ENCODE measurements at regions not wholly inside any gene's neighbourhood (a gene's known extent, or its start where the extent isn't known, plus 50 kb on each side); places are given as distances from the start of the nearest gene placed in this dataset.

GRCh38 chr2:19656011-19656410 lies 245.8 kb downstream of the TTC32 start:
- no peak overlapping the region for H2AFZ ChIP-seq (ENCODE audit: insufficient read depth, low read depth, low read length, poor library complexity, severe bottlenecking)
- Mint-ChIP-seq H3K4me3 (no peak overlapping the region), H3K27me3 (peaks cover 4% of the 10 kb centered on the region), H3K27ac (no peak overlapping the region), H3K4me1 (no peaks in the 10 kb centered on the region), H3K9me3 (ENCODE audit: insufficient read depth) (no peaks in the 10 kb centered on the region)
- no peaks in the 10 kb centered on the region for H3K79me2 ChIP-seq (ENCODE audit: control insufficient read depth, insufficient read depth, low read length)
- intact Hi-C loops (cut with micrococcal nuclease), result no loop called here
- ChIA-PET CTCF (no interaction called here), POLR2A (no interaction called here)
- no peaks in the 10 kb centered on the region for H3K27me3 ChIP-seq (replicated peaks in 1 of 4; ENCODE audit: control extremely low read depth in 1 of 4, control insufficient read depth in 3 of 4, insufficient read depth in 4 of 4, low read length in 3 of 4)
- no peak for DNase-seq
- no peak overlapping the region for H3K27ac ChIP-seq (ENCODE audit: low read length in 2 of 2)
- H3K9me3 ChIP-seq (ENCODE audit: control extremely low read depth in 1 of 3, control insufficient read depth in 2 of 3, insufficient read depth in 1 of 3, low read length in 2 of 3), result no peaks in the 10 kb centered on the region
- no peak overlapping the region for H3K9ac ChIP-seq (ENCODE audit: low read length)
- H3K4me3 ChIP-seq (ENCODE audit: control extremely low read depth in 1 of 5, extremely low read depth in 1 of 5, insufficient read depth in 1 of 5, low read depth in 2 of 5, low read length in 4 of 5), result no peak overlapping the region
- TF ChIP-seq EZH2 (IDR thresholded peaks at IDR 0.05; ENCODE audit: borderline replicate concordance, insufficient read depth, low read depth, low read length, poor library complexity, severe bottlenecking) (no peak), CTCF (IDR thresholded peaks at IDR 0.05) (no peak)
- H3K4me1 ChIP-seq (ENCODE audit: control insufficient read depth in 2 of 2, insufficient read depth in 2 of 2, low read length in 2 of 2), result no peaks in the 10 kb centered on the region
- 86% methylated on average over 1 of the region's 1 CpG for WGBS (ENCODE audit: insufficient coverage)
- no peak overlapping the region for H3K4me2 ChIP-seq (replicated peaks; ENCODE audit: low read depth, low read length, poor library complexity, severe bottlenecking)
- H3K36me3 ChIP-seq (replicated peaks in 1 of 2; ENCODE audit: control extremely low read depth in 1 of 2, control insufficient read depth in 1 of 2, extremely low read depth in 1 of 2, insufficient read depth in 2 of 2, low read length in 1 of 2), result no peaks in the 10 kb centered on the region
- no peak for ATAC-seq (ENCODE audit: low read depth)
- H4K20me1 ChIP-seq (ENCODE audit: control insufficient read depth, insufficient read depth, low read length, poor library complexity, severe bottlenecking), result no peaks in the 10 kb centered on the region

GRCh38 chr2:19654310-19655090 lies 247.3 kb downstream of the TTC32 start:
- Histone ChIP-seq H3K79me2 (ENCODE audit: control insufficient read depth, insufficient read depth, low read length) (no peaks in the 10 kb centered on the region), H3K27me3 (replicated peaks in 1 of 4; ENCODE audit: control extremely low read depth in 1 of 4, control insufficient read depth in 3 of 4, insufficient read depth in 4 of 4, low read length in 3 of 4) (no peaks in the 10 kb centered on the region), H3K4me2 (replicated peaks; ENCODE audit: low read depth, low read length, poor library complexity, severe bottlenecking) (no peak overlapping the region), H3K9me3 (ENCODE audit: control extremely low read depth in 1 of 3, control insufficient read depth in 2 of 3, insufficient read depth in 1 of 3, low read length in 2 of 3) (no peaks in the 10 kb centered on the region), H3K27ac (ENCODE audit: low read length in 2 of 2) (no peak overlapping the region), H2AFZ (ENCODE audit: insufficient read depth, low read depth, low read length, poor library complexity, severe bottlenecking) (no peak overlapping the region), H3K4me1 (ENCODE audit: control insufficient read depth in 2 of 2, insufficient read depth in 2 of 2, low read length in 2 of 2) (no peaks in the 10 kb centered on the region), H3K9ac (ENCODE audit: low read length) (no peak overlapping the region), H3K36me3 (replicated peaks in 1 of 2; ENCODE audit: control extremely low read depth in 1 of 2, control insufficient read depth in 1 of 2, extremely low read depth in 1 of 2, insufficient read depth in 2 of 2, low read length in 1 of 2) (no peaks in the 10 kb centered on the region), H3K4me3 (ENCODE audit: control extremely low read depth in 1 of 5, extremely low read depth in 1 of 5, insufficient read depth in 1 of 5, low read depth in 2 of 5, low read length in 4 of 5) (no peak overlapping the region), H4K20me1 (ENCODE audit: control insufficient read depth, insufficient read depth, low read length, poor library complexity, severe bottlenecking) (no peaks in the 10 kb centered on the region)
- no peak for TF ChIP-seq CTCF (IDR thresholded peaks at IDR 0.05)
- TF ChIP-seq EZH2 (IDR thresholded peaks at IDR 0.05; ENCODE audit: borderline replicate concordance, insufficient read depth, low read depth, low read length, poor library complexity, severe bottlenecking), result no peak
- Mint-ChIP-seq H3K9me3 (ENCODE audit: insufficient read depth) (no peaks in the 10 kb centered on the region), H3K4me3 (no peak overlapping the region), H3K27me3 (peaks cover 4% of the 10 kb centered on the region), H3K4me1 (no peaks in the 10 kb centered on the region), H3K27ac (no peak overlapping the region)
- CTCF ChIA-PET, result no interaction called here
- POLR2A ChIA-PET, result no interaction called here
- intact Hi-C loops (cut with micrococcal nuclease), result no loop called here
- no peak for DNase-seq
- no peak for ATAC-seq (ENCODE audit: low read depth)
- 79% methylated on average over 6 of the region's 9 CpGs for WGBS (ENCODE audit: insufficient coverage)

All from B cell (primary cell).